ENCODE measurements at regions not wholly inside any gene's neighbourhood (a gene's known extent, or its start where the extent isn't known, plus 50 kb on each side); places are given as distances from the start of the nearest gene placed in this dataset.

DNA sequence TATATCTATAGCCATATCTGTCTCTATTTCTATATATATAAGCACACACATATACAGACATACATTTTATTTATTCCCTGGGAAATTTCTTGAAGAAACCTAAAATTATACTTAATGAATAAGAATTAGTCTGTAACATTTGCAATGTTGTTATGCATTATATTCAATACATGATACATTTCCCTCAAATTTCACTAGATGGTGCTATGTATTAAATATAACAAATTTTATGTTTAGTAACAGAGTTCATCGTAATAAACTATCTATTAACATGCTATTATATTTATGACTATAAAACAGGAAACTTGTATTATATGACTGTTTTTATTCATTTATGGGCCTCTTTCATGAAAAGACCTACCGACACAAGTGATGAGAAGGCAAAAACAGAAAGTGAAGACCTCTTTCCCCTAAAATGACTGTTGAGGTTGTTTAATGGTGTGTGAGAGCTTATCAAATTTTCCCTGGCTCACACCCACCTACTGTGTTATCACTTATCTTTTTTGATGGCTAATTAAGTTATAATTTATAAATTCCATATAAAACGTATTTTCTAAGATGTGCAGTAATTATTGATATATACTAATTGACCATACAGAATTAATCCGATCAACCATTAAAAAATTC lies 881.9 kb downstream of the SLITRK6 start:
- H3K27ac ChIP-seq: no peak overlapping the region
- TF ChIP-seq, protein P1, sequence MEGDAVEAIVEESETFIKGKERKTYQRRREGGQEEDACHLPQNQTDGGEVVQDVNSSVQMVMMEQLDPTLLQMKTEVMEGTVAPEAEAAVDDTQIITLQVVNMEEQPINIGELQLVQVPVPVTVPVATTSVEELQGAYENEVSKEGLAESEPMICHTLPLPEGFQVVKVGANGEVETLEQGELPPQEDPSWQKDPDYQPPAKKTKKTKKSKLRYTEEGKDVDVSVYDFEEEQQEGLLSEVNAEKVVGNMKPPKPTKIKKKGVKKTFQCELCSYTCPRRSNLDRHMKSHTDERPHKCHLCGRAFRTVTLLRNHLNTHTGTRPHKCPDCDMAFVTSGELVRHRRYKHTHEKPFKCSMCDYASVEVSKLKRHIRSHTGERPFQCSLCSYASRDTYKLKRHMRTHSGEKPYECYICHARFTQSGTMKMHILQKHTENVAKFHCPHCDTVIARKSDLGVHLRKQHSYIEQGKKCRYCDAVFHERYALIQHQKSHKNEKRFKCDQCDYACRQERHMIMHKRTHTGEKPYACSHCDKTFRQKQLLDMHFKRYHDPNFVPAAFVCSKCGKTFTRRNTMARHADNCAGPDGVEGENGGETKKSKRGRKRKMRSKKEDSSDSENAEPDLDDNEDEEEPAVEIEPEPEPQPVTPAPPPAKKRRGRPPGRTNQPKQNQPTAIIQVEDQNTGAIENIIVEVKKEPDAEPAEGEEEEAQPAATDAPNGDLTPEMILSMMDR (IDR thresholded peaks at IDR 0.05): peak; percentile 30
- no peaks in the 10 kb centered on the region for H3K36me3 ChIP-seq
- no peaks in the 10 kb centered on the region for H3K4me1 ChIP-seq
- H3K9ac ChIP-seq (ENCODE audit: low read depth in 2 of 2, low read length in 2 of 2): no peak overlapping the region
- no peaks in the 10 kb centered on the region for H3K9me3 ChIP-seq
- intact Hi-C loops (cut with DNase I): no loop called here
- H3K27me3 ChIP-seq: no peaks in the 10 kb centered on the region
- DNase-seq: no peak
- H3K4me3 ChIP-seq: no peak overlapping the region

DNA sequence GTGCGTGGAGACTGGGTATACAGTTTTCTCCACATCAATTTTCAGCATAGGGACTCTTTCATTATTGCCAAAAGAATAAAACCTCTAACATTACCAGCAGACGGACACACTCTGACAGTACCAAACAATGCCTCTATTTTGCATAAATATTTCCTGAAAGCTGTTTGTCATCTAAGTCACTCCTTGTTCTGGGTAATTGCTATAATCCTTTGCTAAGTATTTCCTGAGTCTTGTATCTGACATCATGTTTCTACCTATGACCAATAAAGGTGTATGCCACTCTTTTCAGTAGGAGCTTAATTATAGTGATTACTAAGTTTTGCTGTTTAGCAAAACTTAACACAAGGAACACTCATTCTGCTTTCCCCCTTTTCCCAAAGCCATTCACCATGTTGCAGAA lies 886.5 kb downstream of the SLITRK6 start:
- TF ChIP-seq, protein P1 (IDR thresholded peaks at IDR 0.05): no peak
- Histone ChIP-seq H3K9me3 (no peaks in the 10 kb centered on the region), H3K4me1 (no peaks in the 10 kb centered on the region), H3K4me3 (no peak overlapping the region), H3K9ac (ENCODE audit: low read depth in 2 of 2, low read length in 2 of 2) (no peak overlapping the region), H3K27me3 (no peaks in the 10 kb centered on the region), H3K27ac (no peak overlapping the region), H3K36me3 (no peaks in the 10 kb centered on the region)
- DNase-seq: no peak
- intact Hi-C loops (cut with DNase I): no loop called here

DNA sequence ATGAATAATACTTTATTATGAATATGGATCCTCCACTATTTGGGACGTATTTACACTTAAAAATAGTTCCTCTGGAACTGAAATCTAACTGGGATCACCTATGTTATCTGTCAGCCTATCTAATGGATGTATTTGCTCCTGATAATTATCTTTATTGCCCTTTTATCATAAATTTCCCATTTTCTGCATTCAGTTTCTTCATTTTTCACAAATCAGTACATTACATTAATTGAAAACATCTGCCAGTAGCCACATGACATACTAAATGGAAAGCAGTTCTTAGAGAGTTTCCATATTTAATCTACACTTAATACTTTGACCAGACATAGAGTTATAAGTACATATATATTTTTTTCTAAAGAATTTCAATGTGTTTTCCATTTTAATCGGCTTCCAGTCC lies 888.8 kb downstream of the SLITRK6 start:
- intact Hi-C loops (cut with DNase I): no loop called here
- TF ChIP-seq, protein P1 (IDR thresholded peaks at IDR 0.05): no peak

DNA sequence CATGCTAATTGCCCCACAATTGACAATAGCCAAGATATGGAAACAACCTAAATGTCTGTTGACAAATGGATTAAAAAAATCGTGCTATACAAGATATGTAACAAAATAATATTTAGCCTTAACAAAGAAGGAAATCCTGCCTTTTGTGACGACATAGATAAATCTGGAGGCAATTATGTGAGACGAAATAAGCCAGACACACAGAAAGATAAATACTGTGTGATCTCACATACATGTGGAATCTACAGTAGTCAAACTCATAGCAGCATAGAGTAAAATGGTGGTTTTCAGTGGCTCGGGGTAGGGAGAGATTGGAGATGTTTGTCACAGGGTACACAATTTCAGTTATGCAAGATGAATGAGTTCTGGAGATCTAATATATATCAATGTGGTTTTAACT lies 895.8 kb downstream of the SLITRK6 start:
- Histone ChIP-seq H3K9me3 (no peaks in the 10 kb centered on the region), H3K27me3 (no peaks in the 10 kb centered on the region), H3K4me1 (no peaks in the 10 kb centered on the region), H3K27ac (no peak overlapping the region), H3K36me3 (no peaks in the 10 kb centered on the region), H3K4me3 (no peak overlapping the region), H3K9ac (ENCODE audit: low read depth in 2 of 2, low read length in 2 of 2) (no peak overlapping the region)
- intact Hi-C loops (cut with DNase I): no loop called here
- DNase-seq: no peak
- TF ChIP-seq, protein P1 (IDR thresholded peaks at IDR 0.05): no peak

More for the DNA sequence above, 888.8 kb downstream of the SLITRK6 start:
- H3K4me3 ChIP-seq: no peak overlapping the region
- H3K36me3 ChIP-seq: no peaks in the 10 kb centered on the region
- no peaks in the 10 kb centered on the region for H3K27me3 ChIP-seq
- no peaks in the 10 kb centered on the region for H3K9me3 ChIP-seq
- no peaks in the 10 kb centered on the region for H3K4me1 ChIP-seq
- no peak overlapping the region for H3K9ac ChIP-seq (ENCODE audit: low read depth in 2 of 2, low read length in 2 of 2)
- H3K27ac ChIP-seq: no peak overlapping the region
- no peak for DNase-seq

DNA sequence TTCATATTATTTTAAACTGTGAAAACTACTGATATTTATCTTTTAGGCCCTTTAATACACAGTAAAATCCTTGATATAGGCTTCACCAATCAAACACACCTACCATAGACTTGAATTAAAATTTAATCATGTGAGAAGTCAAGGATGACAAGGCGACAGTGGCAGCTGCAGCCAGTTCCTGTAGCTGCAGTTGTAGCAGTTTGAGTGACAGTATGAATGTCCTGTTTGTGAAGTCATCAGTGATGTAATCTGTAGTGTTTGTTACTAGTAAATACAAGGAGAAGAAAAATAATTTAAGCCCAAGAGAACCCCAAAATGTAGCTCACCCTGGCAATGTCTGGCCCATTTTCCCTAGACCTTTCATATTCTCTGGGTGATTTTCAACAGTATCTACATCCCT lies 897.0 kb downstream of the SLITRK6 start:
- Histone ChIP-seq H3K36me3 (no peaks in the 10 kb centered on the region), H3K4me3 (no peak overlapping the region), H3K9me3 (no peaks in the 10 kb centered on the region), H3K4me1 (no peaks in the 10 kb centered on the region), H3K27me3 (no peaks in the 10 kb centered on the region), H3K27ac (no peak overlapping the region), H3K9ac (ENCODE audit: low read depth in 2 of 2, low read length in 2 of 2) (no peak overlapping the region)
- DNase-seq: no peak
- TF ChIP-seq, protein P1 (IDR thresholded peaks at IDR 0.05): no peak
- intact Hi-C loops (cut with DNase I): no loop called here
